ENCODE measurements at regions not wholly inside any gene's neighbourhood (a gene's known extent, or its start where the extent isn't known, plus 50 kb on each side); places are given as distances from the start of the nearest gene placed in this dataset.
"Not testable (repeated sequence)": the region's sequence is repeated elsewhere in the genome, so short reads cannot be mapped to it uniquely, and the experiment has no call there.

DNA sequence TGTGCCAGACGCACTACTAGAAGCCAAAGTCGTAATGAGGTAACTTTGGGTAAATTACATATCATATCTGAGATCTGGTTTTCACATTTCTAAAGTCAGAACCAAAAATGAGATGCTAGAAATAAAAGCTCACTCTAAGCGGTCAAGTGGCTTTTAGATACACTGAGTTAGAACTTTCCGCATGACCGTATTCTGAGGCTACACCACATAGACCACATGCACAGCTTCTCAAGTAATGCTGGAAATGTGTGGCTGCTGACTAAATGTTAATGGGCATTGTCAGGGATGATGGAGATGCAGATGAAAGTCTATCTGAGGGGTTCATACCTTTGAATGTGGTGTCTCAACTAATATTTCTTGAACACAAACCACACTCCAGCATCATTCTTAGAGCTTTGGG lies 316.8 kb downstream of the ANAPC1 start:
- H3K4me3 ChIP-seq (ENCODE audit: low read length); H3K9me3 ChIP-seq (ENCODE audit: control insufficient read depth, low read depth, low read length); H3K4me1 ChIP-seq (ENCODE audit: control insufficient read depth, insufficient read depth, low read length); DNase-seq; H3K27me3 ChIP-seq (ENCODE audit: control insufficient read depth, insufficient read depth, low read length); H3K27ac ChIP-seq (ENCODE audit: low read length); H3K36me3 ChIP-seq (ENCODE audit: control insufficient read depth, insufficient read depth, low read length): not testable (repeated sequence)
- WGBS (ENCODE audit: insufficient coverage, low lambda C conversion rate), result no CpG with 5 or more reads among the region's 5 CpGs

DNA sequence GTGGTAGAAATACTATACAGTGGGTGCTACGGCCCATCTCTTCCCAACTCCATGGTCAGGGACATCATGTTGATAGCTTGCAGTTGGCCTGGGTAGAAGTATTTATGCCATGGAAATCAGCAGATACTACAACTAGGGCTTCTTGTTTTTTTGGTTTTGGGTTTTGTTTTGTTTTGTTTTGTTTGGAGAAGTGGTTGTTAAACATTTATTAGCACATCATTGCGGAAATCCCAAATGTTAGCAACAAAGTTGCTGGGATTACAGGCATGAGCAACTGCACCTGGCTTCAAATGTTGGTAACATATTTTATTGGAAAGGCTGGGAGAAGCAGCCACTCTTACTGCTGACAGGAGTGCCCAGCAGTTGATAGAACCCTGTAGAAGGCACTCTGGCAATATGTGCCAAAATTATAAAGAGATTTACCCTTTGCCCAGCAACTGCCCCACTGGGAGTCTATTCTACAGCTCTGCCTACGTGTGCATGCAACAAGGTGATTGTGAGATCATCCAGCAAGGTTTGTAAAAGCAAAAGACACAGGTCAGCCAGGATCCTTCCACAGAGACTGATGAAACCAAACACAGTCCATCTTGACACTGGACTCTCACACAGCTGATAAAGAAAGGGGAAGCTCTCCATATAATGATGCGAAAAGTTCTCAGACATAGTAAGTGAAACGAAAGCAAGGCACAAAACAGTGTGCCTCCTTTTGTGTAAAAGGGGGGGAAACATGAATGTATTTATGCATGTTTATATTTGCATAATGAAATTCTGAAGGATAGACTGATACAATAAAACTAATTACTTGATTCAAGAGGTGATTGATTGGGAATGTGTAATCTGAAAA lies 314.4 kb downstream of the ANAPC1 start:
- not testable (repeated sequence) for DNase-seq; H3K9me3 ChIP-seq (ENCODE audit: control insufficient read depth, low read depth, low read length); H3K4me1 ChIP-seq (ENCODE audit: control insufficient read depth, insufficient read depth, low read length); H3K4me3 ChIP-seq (ENCODE audit: low read length); H3K27me3 ChIP-seq (ENCODE audit: control insufficient read depth, insufficient read depth, low read length); H3K27ac ChIP-seq (ENCODE audit: low read length); H3K36me3 ChIP-seq (ENCODE audit: control insufficient read depth, insufficient read depth, low read length)
- WGBS (ENCODE audit: insufficient coverage, low lambda C conversion rate), result no CpG with 5 or more reads among the region's 5 CpGs

DNA sequence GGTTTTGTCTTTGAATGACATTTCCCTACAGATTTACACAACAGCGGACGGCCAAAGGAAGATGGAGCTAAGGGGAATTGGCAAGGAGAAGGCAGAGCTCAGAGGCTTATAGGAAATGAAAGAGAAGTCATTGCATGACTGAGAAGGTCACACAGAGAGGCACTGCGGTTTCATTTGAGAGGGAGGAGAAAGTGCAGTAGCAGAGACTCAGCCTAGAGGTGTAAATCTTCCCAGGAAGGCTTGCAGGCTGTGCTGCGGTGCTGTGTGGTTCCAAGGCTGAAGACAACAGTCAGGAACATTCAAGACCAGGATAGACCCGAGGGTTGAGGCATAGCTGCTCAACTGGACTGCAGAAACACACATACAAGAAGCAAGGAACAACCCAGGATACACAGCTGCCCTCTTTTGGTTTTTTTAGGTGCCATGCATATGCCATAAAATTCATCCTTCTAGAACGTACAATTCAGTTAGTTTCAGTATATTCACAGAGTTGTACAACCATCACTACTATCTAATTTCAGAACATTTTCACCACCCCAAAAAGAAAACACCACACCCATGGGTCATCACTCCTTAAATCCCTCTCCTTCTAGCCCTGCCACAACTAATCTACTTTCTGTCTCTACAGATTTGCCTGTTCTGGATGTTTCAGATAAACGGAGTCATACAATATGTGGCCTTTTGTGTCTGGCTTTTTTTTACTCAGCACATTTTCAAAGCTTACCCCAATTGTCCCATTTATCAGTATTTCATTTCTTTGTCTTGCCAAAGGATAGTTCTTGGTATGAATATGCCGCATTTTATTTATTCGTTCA lies 313.5 kb downstream of the ANAPC1 start:
- H3K27ac ChIP-seq (ENCODE audit: low read length); H3K9me3 ChIP-seq (ENCODE audit: control insufficient read depth, low read depth, low read length); H3K4me3 ChIP-seq (ENCODE audit: low read length); H3K27me3 ChIP-seq (ENCODE audit: control insufficient read depth, insufficient read depth, low read length); H3K4me1 ChIP-seq (ENCODE audit: control insufficient read depth, insufficient read depth, low read length); H3K36me3 ChIP-seq (ENCODE audit: control insufficient read depth, insufficient read depth, low read length); DNase-seq: not testable (repeated sequence)
- WGBS (ENCODE audit: insufficient coverage, low lambda C conversion rate), result no CpG with 5 or more reads among the region's 9 CpGs

DNA sequence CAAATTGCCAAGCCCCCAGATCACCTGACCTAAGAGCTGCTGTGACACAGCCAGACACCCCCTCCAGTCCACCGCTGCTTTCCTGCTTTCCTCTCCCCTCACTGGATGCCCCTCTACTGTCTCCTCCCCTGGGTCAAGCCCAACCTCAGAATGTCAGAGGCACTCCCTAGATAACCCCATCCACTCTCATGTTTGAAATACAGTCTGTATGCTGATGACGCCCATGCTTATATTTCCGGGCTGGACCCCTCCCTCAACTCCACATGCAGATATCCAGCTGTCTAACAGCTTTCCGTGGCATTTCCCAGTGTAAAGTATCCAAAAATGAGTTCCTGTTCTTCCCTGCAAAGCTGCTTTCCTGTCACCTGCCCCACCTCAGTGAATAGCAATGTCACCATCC lies 309.2 kb downstream of the ANAPC1 start:
- not testable (repeated sequence) for H3K9me3 ChIP-seq (ENCODE audit: control insufficient read depth, low read depth, low read length); H3K27me3 ChIP-seq (ENCODE audit: control insufficient read depth, insufficient read depth, low read length); H3K36me3 ChIP-seq (ENCODE audit: control insufficient read depth, insufficient read depth, low read length); H3K4me1 ChIP-seq (ENCODE audit: control insufficient read depth, insufficient read depth, low read length); DNase-seq; H3K27ac ChIP-seq (ENCODE audit: low read length); H3K4me3 ChIP-seq (ENCODE audit: low read length)
- no CpG with 5 or more reads among the region's 4 CpGs for WGBS (ENCODE audit: insufficient coverage, low lambda C conversion rate)

DNA sequence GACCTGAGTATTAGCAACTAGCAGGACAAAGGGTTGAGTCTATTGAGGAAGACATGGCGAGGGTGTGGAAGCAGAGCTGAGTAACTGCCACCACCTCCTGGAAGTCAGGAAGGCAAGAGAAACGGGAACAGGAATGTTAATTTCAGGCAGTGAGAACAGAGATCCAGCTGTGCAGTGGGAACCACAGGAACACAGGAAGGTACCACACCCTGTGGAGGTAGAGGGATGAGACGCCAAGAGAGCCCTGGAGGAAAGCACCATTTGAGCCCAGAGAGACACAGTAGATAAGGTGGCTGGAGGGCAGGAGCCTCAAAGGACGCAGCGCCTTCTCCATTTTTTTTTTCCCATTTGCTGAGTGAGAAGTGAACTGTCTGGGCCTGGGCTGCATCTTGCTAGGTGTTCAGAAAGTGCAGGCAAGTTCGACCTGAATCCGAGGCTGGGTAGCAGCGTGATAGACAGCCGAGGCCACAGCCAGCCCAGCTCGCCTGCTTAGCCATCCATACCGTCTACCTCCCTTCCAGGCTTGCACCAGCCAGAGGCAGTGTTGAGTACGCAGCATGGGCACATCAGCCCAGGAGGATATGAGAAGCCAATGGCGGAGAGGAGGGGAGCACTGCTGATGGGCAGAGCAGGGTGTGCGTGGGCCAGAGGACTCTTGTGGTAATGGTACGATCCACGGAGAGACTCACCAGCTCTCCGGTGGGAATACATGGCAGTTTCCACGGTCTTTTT lies 306.7 kb downstream of the ANAPC1 start:
- no CpG with 5 or more reads among the region's 18 CpGs for whole genome bisulfite sequencing (ENCODE audit: insufficient coverage, low lambda C conversion rate)
- not testable (repeated sequence) for DNase-seq; H3K4me3 ChIP-seq (ENCODE audit: low read length); H3K9me3 ChIP-seq (ENCODE audit: control insufficient read depth, low read depth, low read length); H3K4me1 ChIP-seq (ENCODE audit: control insufficient read depth, insufficient read depth, low read length); H3K27ac ChIP-seq (ENCODE audit: low read length); H3K27me3 ChIP-seq (ENCODE audit: control insufficient read depth, insufficient read depth, low read length); H3K36me3 ChIP-seq (ENCODE audit: control insufficient read depth, insufficient read depth, low read length)

DNA sequence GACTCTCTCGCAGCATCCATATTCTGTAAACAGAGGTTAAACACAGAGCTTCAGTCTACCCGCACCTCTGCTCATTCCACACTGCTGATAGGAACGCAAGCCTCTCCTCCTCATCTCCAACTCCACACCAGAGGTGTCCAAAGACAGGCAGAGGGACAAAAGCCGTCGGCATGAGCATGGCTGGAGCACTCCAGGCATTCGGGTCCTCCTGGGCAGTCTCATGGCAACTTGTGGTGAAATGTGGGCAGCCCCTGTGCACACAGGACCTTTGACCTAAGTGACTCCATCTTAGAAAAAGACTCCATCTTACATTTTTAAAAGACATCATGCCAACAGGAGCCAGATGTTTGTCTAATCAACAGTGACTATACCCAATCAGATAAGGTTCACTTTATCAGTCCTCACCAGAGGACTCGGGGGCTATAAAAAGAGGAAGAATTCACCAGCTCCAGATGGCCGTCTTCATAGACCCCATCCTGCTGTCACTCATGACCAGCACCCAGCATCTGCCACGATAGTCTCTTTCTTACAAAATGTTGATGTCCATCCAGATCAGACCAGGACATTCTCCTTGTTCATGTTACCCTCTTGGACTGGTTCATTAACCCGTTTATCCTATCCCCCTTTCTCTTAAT lies 304.4 kb downstream of the ANAPC1 start:
- H3K4me1 ChIP-seq (ENCODE audit: control insufficient read depth, insufficient read depth, low read length); H3K9me3 ChIP-seq (ENCODE audit: control insufficient read depth, low read depth, low read length); H3K27me3 ChIP-seq (ENCODE audit: control insufficient read depth, insufficient read depth, low read length); H3K27ac ChIP-seq (ENCODE audit: low read length); DNase-seq; H3K4me3 ChIP-seq (ENCODE audit: low read length); H3K36me3 ChIP-seq (ENCODE audit: control insufficient read depth, insufficient read depth, low read length): not testable (repeated sequence)
- WGBS (ENCODE audit: insufficient coverage, low lambda C conversion rate), result no CpG with 5 or more reads among the region's 10 CpGs

DNA sequence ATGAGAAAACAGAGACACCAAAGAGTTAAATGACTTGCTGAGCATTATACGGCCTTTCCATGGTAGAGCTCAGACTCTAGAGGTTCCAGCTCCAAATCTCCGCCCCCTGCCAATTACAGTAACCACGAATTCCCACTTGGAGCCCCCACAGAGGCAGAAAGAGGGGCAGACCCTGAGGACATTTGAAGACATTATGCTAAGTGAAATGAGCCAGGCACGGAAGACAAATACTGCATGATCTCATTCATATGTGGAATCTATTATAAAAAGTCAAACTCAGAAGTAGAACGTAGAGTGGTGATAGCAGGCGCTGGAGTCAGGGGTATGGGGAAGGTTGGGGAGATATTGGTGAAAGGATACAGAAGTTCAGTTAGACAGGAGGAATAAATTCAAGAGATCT lies 303.4 kb downstream of the ANAPC1 start:
- H3K4me1 ChIP-seq (ENCODE audit: control insufficient read depth, insufficient read depth, low read length); DNase-seq; H3K27ac ChIP-seq (ENCODE audit: low read length); H3K4me3 ChIP-seq (ENCODE audit: low read length); H3K36me3 ChIP-seq (ENCODE audit: control insufficient read depth, insufficient read depth, low read length); H3K9me3 ChIP-seq (ENCODE audit: control insufficient read depth, low read depth, low read length); H3K27me3 ChIP-seq (ENCODE audit: control insufficient read depth, insufficient read depth, low read length): not testable (repeated sequence)
- no CpG with 5 or more reads among the region's 6 CpGs for WGBS (ENCODE audit: insufficient coverage, low lambda C conversion rate)

DNA sequence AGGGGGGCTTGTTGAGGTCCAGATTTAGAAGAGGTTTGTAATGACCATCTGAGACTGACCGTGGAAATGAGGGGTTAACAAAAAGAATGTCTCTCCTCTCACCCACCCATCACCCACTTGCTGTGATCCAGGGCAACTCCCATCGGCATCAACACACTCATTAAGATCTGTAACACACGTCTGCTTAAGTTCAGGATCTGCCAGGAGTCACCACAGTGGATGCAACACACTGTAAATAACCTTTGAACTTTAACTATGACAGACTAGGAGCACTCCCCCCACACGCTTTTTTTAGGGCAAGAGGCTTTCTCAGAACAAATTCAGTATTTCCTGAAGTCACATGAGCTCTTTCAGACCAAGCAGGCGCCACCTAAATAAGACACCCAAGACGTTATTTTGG lies 301.9 kb downstream of the ANAPC1 start:
- DNase-seq; H3K9me3 ChIP-seq (ENCODE audit: control insufficient read depth, low read depth, low read length); H3K36me3 ChIP-seq (ENCODE audit: control insufficient read depth, insufficient read depth, low read length); H3K27ac ChIP-seq (ENCODE audit: low read length); H3K4me3 ChIP-seq (ENCODE audit: low read length); H3K4me1 ChIP-seq (ENCODE audit: control insufficient read depth, insufficient read depth, low read length); H3K27me3 ChIP-seq (ENCODE audit: control insufficient read depth, insufficient read depth, low read length): not testable (repeated sequence)
- no CpG with 5 or more reads among the region's 6 CpGs for WGBS (ENCODE audit: insufficient coverage, low lambda C conversion rate)

DNA sequence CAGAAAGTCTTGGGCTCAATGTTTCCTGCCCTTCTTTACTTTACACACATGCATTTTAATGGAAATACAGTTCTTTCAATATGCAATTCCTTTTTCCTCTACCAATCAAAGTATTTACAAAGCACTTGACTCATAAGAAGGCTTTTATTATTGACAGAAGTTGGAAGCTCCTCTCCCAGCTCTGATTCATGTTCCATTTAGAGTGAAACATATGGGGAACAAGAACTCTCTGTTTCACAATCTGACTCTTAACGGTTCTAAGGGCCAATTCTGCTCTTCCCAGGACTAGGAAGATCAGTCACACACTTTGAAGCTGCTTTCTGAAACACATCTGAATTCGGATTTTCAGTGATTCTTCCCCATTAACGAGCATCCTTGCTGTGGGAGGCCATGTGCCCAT lies 300.5 kb downstream of the ANAPC1 start:
- not testable (repeated sequence) for H3K27me3 ChIP-seq (ENCODE audit: control insufficient read depth, insufficient read depth, low read length); H3K4me3 ChIP-seq (ENCODE audit: low read length); H3K36me3 ChIP-seq (ENCODE audit: control insufficient read depth, insufficient read depth, low read length); DNase-seq; H3K4me1 ChIP-seq (ENCODE audit: control insufficient read depth, insufficient read depth, low read length); H3K27ac ChIP-seq (ENCODE audit: low read length); H3K9me3 ChIP-seq (ENCODE audit: control insufficient read depth, low read depth, low read length)
- no CpG with 5 or more reads among the region's 3 CpGs for WGBS (ENCODE audit: insufficient coverage, low lambda C conversion rate)

DNA sequence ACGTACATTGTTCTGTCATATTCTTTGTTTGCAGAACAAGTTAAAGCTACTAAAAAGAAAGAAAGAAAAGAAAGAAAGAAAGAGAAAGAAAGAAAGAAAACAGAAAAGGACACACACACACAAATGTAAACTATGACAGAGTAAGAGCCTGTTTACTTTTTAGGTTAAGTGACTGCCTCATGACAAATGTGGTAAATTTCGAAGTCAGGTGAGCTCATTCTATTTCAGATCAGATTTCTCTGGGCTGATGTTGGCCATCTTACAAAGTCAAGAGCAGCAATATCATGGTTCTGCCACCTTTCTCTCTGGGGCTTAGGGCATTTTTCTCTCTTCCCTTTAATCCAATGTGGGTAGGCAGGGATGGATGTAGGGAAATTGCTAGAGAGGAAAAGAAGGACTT lies 299.5 kb downstream of the ANAPC1 start:
- not testable (repeated sequence) for H3K27me3 ChIP-seq (ENCODE audit: control insufficient read depth, insufficient read depth, low read length); DNase-seq; H3K27ac ChIP-seq (ENCODE audit: low read length); H3K4me1 ChIP-seq (ENCODE audit: control insufficient read depth, insufficient read depth, low read length); H3K36me3 ChIP-seq (ENCODE audit: control insufficient read depth, insufficient read depth, low read length); H3K9me3 ChIP-seq (ENCODE audit: control insufficient read depth, low read depth, low read length); H3K4me3 ChIP-seq (ENCODE audit: low read length)
- WGBS (ENCODE audit: insufficient coverage, low lambda C conversion rate), result 60% methylated on average over 1 of the region's 2 CpGs
